H1 (cell line): ENCODE measurements at regions not wholly inside any gene's neighbourhood (a gene's known extent, or its start where the extent isn't known, plus 50 kb on each side); places are given as distances from the start of the nearest gene placed in this dataset.

ENCODE experiments used
- BACH1 ChIP-seq: IDR thresholded peaks from 2 replicates; pipeline ENCODE4 v1.6.1; 2012; ENCODE audit warnings: low read length, improper control_type of control experiment
- CEBPB ChIP-seq: IDR thresholded peaks from 2 replicates; pipeline ENCODE4 v1.6.1; 2012; ENCODE audit warnings: low read depth, low read length
- MAFK ChIP-seq: IDR thresholded peaks from 2 replicates; pipeline ENCODE4 v1.6.1; 2012; ENCODE audit warnings: low read depth, mild to moderate bottlenecking, improper control_type of control experiment, low read length
- NRF1 ChIP-seq: IDR thresholded peaks from 2 replicates; pipeline ENCODE4 v1.6.1; 2011; ENCODE audit warnings: mild to moderate bottlenecking, low read depth, low read length, improper control_type of control experiment
- RFX5 ChIP-seq: IDR thresholded peaks from 2 replicates; pipeline ENCODE4 v1.6.1; 2011; ENCODE audit warnings: low read depth, low read length, improper control_type of control experiment, borderline replicate concordance
- RXRA ChIP-seq: IDR thresholded peaks from 2 replicates; pipeline ENCODE4 v1.6.1; 2011; ENCODE audit warnings: low read depth, mild to moderate bottlenecking, low read length, moderate library complexity; ENCODE audit not compliant: insufficient read depth
- SIRT6 ChIP-seq: IDR thresholded peaks from one replicate; pipeline ENCODE4 v1.7.1; 2012; ENCODE audit warnings: low read length, inconsistent platforms
- SP1 ChIP-seq: IDR thresholded peaks from 2 replicates; pipeline ENCODE4 v1.6.1; 2011; ENCODE audit warnings: low read depth, low read length
- SRF ChIP-seq: IDR thresholded peaks from 2 replicates; pipeline ENCODE4 v1.6.1; 2011; ENCODE audit warnings: mild to moderate bottlenecking, low read depth, low read length, moderate library complexity
- TAF1 ChIP-seq: IDR thresholded peaks from 2 replicates; pipeline ENCODE4 v1.6.1; 2011; ENCODE audit warnings: mild to moderate bottlenecking, low read depth, low read length
- TF ChIP-seq, protein P1 (sequence below): fragments of 300-600 bp; sonication (generic); IDR thresholded peaks from 2 replicates; pipeline ENCODE4 v1.7.1; 2012; ENCODE audit warnings: low read length, moderate library complexity, mild to moderate bottlenecking, inconsistent platforms; ENCODE audit not compliant: insufficient replicate concordance
- TF ChIP-seq, protein P2 (sequence below): IDR thresholded peaks from 2 replicates; pipeline ENCODE4 v1.6.1; 2011; ENCODE audit warnings: low read length, improper control_type of control experiment

DNA sequence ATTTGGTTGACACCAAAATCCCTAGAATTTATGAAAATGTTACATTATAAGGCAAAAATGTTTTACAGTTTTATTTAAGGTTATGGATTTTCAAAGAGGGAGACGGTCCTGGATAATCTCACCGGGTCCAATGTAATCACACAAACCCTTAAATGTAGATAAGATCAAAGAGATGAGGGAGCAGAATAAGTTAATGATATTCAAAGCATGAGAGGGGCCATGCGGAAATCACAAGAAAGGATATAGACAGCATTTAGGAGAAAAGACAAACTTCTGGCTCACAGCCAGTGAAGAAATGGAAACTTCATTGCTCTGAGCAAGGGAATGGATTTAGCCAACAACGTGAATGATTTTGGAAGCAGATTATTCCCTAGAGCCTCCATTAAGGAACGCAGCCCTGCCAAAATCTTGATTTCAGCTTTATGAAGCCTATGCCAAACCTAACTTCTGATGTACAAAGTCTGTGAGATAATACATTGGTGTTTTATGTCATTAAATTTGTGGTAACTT lies 684.4 kb upstream of the GNPDA2 start (continued):
- TF ChIP-seq, protein P1, sequence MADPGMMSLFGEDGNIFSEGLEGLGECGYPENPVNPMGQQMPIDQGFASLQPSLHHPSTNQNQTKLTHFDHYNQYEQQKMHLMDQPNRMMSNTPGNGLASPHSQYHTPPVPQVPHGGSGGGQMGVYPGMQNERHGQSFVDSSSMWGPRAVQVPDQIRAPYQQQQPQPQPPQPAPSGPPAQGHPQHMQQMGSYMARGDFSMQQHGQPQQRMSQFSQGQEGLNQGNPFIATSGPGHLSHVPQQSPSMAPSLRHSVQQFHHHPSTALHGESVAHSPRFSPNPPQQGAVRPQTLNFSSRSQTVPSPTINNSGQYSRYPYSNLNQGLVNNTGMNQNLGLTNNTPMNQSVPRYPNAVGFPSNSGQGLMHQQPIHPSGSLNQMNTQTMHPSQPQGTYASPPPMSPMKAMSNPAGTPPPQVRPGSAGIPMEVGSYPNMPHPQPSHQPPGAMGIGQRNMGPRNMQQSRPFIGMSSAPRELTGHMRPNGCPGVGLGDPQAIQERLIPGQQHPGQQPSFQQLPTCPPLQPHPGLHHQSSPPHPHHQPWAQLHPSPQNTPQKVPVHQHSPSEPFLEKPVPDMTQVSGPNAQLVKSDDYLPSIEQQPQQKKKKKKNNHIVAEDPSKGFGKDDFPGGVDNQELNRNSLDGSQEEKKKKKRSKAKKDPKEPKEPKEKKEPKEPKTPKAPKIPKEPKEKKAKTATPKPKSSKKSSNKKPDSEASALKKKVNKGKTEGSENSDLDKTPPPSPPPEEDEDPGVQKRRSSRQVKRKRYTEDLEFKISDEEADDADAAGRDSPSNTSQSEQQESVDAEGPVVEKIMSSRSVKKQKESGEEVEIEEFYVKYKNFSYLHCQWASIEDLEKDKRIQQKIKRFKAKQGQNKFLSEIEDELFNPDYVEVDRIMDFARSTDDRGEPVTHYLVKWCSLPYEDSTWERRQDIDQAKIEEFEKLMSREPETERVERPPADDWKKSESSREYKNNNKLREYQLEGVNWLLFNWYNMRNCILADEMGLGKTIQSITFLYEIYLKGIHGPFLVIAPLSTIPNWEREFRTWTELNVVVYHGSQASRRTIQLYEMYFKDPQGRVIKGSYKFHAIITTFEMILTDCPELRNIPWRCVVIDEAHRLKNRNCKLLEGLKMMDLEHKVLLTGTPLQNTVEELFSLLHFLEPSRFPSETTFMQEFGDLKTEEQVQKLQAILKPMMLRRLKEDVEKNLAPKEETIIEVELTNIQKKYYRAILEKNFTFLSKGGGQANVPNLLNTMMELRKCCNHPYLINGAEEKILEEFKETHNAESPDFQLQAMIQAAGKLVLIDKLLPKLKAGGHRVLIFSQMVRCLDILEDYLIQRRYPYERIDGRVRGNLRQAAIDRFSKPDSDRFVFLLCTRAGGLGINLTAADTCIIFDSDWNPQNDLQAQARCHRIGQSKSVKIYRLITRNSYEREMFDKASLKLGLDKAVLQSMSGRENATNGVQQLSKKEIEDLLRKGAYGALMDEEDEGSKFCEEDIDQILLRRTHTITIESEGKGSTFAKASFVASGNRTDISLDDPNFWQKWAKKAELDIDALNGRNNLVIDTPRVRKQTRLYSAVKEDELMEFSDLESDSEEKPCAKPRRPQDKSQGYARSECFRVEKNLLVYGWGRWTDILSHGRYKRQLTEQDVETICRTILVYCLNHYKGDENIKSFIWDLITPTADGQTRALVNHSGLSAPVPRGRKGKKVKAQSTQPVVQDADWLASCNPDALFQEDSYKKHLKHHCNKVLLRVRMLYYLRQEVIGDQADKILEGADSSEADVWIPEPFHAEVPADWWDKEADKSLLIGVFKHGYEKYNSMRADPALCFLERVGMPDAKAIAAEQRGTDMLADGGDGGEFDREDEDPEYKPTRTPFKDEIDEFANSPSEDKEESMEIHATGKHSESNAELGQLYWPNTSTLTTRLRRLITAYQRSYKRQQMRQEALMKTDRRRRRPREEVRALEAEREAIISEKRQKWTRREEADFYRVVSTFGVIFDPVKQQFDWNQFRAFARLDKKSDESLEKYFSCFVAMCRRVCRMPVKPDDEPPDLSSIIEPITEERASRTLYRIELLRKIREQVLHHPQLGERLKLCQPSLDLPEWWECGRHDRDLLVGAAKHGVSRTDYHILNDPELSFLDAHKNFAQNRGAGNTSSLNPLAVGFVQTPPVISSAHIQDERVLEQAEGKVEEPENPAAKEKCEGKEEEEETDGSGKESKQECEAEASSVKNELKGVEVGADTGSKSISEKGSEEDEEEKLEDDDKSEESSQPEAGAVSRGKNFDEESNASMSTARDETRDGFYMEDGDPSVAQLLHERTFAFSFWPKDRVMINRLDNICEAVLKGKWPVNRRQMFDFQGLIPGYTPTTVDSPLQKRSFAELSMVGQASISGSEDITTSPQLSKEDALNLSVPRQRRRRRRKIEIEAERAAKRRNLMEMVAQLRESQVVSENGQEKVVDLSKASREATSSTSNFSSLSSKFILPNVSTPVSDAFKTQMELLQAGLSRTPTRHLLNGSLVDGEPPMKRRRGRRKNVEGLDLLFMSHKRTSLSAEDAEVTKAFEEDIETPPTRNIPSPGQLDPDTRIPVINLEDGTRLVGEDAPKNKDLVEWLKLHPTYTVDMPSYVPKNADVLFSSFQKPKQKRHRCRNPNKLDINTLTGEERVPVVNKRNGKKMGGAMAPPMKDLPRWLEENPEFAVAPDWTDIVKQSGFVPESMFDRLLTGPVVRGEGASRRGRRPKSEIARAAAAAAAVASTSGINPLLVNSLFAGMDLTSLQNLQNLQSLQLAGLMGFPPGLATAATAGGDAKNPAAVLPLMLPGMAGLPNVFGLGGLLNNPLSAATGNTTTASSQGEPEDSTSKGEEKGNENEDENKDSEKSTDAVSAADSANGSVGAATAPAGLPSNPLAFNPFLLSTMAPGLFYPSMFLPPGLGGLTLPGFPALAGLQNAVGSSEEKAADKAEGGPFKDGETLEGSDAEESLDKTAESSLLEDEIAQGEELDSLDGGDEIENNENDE, result no peak
- TF ChIP-seq RFX5, result no peak
- no peak for TF ChIP-seq MAFK
- TF ChIP-seq, protein P2, sequence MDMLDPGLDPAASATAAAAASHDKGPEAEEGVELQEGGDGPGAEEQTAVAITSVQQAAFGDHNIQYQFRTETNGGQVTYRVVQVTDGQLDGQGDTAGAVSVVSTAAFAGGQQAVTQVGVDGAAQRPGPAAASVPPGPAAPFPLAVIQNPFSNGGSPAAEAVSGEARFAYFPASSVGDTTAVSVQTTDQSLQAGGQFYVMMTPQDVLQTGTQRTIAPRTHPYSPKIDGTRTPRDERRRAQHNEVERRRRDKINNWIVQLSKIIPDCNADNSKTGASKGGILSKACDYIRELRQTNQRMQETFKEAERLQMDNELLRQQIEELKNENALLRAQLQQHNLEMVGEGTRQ, result no peak
- no peak for TF ChIP-seq RXRA
- TF ChIP-seq CEBPB, result no peak
- no peak for TF ChIP-seq SP1
- TF ChIP-seq SRF, result no peak
- no peak for TF ChIP-seq NRF1
- TF ChIP-seq TAF1, result no peak
- no peak for TF ChIP-seq SIRT6
- TF ChIP-seq BACH1, result no peak
